Neural cell (in vitro differentiated cells): ENCODE measurements at regions not wholly inside any gene's neighbourhood (a gene's known extent, or its start where the extent isn't known, plus 50 kb on each side); places are given as distances from the start of the nearest gene placed in this dataset.

ENCODE experiments used
- H2AFZ ChIP-seq: fragments of 200-600, 300-800 bp; sonication (generic), shearing (Covaris generic); 2 replicates; pipeline ENCODE4 v1.6.0; 2014; ENCODE audit warnings: low read depth, mild to moderate bottlenecking, antibody characterized with exemption, low read length, moderate library complexity
- H3F3A ChIP-seq: fragments of 200-600 bp; shearing (Covaris generic); 2 replicates; pipeline ENCODE4 v1.6.1; 2016; ENCODE audit warnings: mild to moderate bottlenecking, moderate library complexity, mixed read lengths, antibody characterized with exemption, low read length; ENCODE audit not compliant: insufficient read depth, poor library complexity, severe bottlenecking
- H3K27ac ChIP-seq: fragments of 200-600, 300-800 bp; sonication (generic), shearing (Covaris generic); 2 replicates; pipeline ENCODE4 v1.5.1; 2014; ENCODE audit warnings: mild to moderate bottlenecking, low read length, moderate library complexity
- H3K27me3 ChIP-seq: fragments of 300-800, 200-600 bp; sonication (generic), shearing (Covaris generic); 2 replicates; pipeline ENCODE4 v1.6.0; 2014; ENCODE audit warnings: mild to moderate bottlenecking, low read depth, low read length, moderate library complexity; ENCODE audit not compliant: insufficient read depth
- H3K36me3 ChIP-seq: fragments of 300-800, 200-600 bp; sonication (generic), shearing (Covaris generic); 2 replicates; pipeline ENCODE4 v1.5.1; 2014; ENCODE audit warnings: mild to moderate bottlenecking, antibody characterized with exemption, low read length, moderate library complexity; ENCODE audit not compliant: insufficient read depth
- H3K4me2 ChIP-seq: fragments of 300-800, 200-600 bp; sonication (generic), shearing (Covaris generic); 2 replicates; pipeline ENCODE4 v1.6.0; 2014; ENCODE audit warnings: mild to moderate bottlenecking, low read length
- H3K4me3 ChIP-seq: fragments of 300-800, 200-600 bp; sonication (generic), shearing (Covaris generic); 2 replicates; pipeline ENCODE4 v1.5.1; 2014; ENCODE audit warnings: mild to moderate bottlenecking, low read length, moderate library complexity
- H3K79me2 ChIP-seq: fragments of 200-600 bp; shearing (Covaris generic); replicated peaks from 2 replicates; pipeline ENCODE4 v1.6.0; 2014; ENCODE audit warnings: mild to moderate bottlenecking, low read length, moderate library complexity; ENCODE audit not compliant: insufficient read depth
- H3K9ac ChIP-seq: fragments of 300-800, 200-600 bp; sonication (generic), shearing (Covaris generic); 2 replicates; pipeline ENCODE4 v1.6.1; 2016; ENCODE audit warnings: mild to moderate bottlenecking, low read length, mixed read lengths
- H3K9me2 ChIP-seq: fragments of 200-600 bp; shearing (Covaris generic); 2 replicates; pipeline ENCODE4 v1.6.1; 2016; ENCODE audit warnings: mild to moderate bottlenecking, low read length, mixed read lengths; ENCODE audit not compliant: insufficient read depth
- H3K9me3 ChIP-seq: fragments of 200-600, 300-800 bp; sonication (generic), shearing (Covaris generic); 2 replicates; pipeline ENCODE4 v1.6.1; 2016; ENCODE audit warnings: mild to moderate bottlenecking, mixed run types, low read length, moderate library complexity, mixed read lengths
- H4K20me1 ChIP-seq: fragments of 200-600 bp; shearing (Covaris generic); 2 replicates; pipeline ENCODE4 v1.6.1; 2016; ENCODE audit warnings: mild to moderate bottlenecking, mixed run types; ENCODE audit not compliant: insufficient read depth
- CTCF ChIP-seq: fragments of 450-650 bp; IDR thresholded peaks from 2 replicates; pipeline ENCODE4 v1.5.1; 2014; ENCODE audit warnings: antibody characterized with exemption, mild to moderate bottlenecking, moderate library complexity; ENCODE audit not compliant: poor library complexity, severe bottlenecking
- EP300 ChIP-seq: fragments of 450-650 bp; conservative IDR thresholded peaks from 2 replicates; pipeline ENCODE4 v1.6.1; 2014; ENCODE audit warnings: antibody characterized with exemption, mild to moderate bottlenecking, moderate library complexity; ENCODE audit not compliant: poor library complexity, severe bottlenecking
- EZH2 ChIP-seq: fragments of 200-600, 300-800 bp; shearing (Covaris generic), sonication (generic); IDR thresholded peaks from 2 replicates; pipeline ENCODE4 v1.6.1; 2014; ENCODE audit warnings: antibody characterized with exemption, low read length, borderline replicate concordance, mild to moderate bottlenecking; ENCODE audit not compliant: insufficient read depth, poor library complexity, severe bottlenecking
- MXI1 ChIP-seq: fragments of 450-650 bp; conservative IDR thresholded peaks from 2 replicates; pipeline ENCODE4 v1.6.1; 2014; ENCODE audit warnings: antibody characterized with exemption, mild to moderate bottlenecking; ENCODE audit not compliant: poor library complexity, severe bottlenecking
- POLR2AphosphoS5 ChIP-seq: IDR thresholded peaks from 2 replicates; pipeline ENCODE4 v1.6.1; 2012
- RAD21 ChIP-seq: fragments of 450-650 bp; conservative IDR thresholded peaks from 2 replicates; pipeline ENCODE4 v1.6.1; 2014; ENCODE audit warnings: antibody characterized with exemption, mild to moderate bottlenecking, moderate library complexity
- REST ChIP-seq: IDR thresholded peaks from 2 replicates; pipeline ENCODE4 v1.6.1; 2012; ENCODE audit warnings: borderline replicate concordance
- SMC3 ChIP-seq: fragments of 450-650 bp; conservative IDR thresholded peaks from 2 replicates; pipeline ENCODE4 v1.6.1; 2014; ENCODE audit warnings: antibody characterized with exemption, mild to moderate bottlenecking, moderate library complexity; ENCODE audit not compliant: poor library complexity
- TAF1 ChIP-seq: IDR thresholded peaks from 2 replicates; pipeline ENCODE4 v1.6.1; 2012; ENCODE audit warnings: low read depth

GRCh38 chr9:100785946-100786345 is 208.1 kb downstream of the CAVIN4 start:
- no peak overlapping the region for H3K9ac ChIP-seq
- H3K36me3 ChIP-seq, result no peaks in the 10 kb centered on the region
- H3F3A ChIP-seq, result no peaks in the 10 kb centered on the region
- no peaks in the 10 kb centered on the region for H4K20me1 ChIP-seq
- no peak overlapping the region for H2AFZ ChIP-seq
- no peaks in the 10 kb centered on the region for H3K9me2 ChIP-seq
- no peak overlapping the region for H3K27ac ChIP-seq
- TF ChIP-seq REST (no peak), EZH2 (no peak), MXI1 (no peak), SMC3 (no peak), POLR2AphosphoS5 (no peak), EP300 (no peak), TAF1 (no peak), CTCF (no peak), RAD21 (no peak)
- H3K4me2 ChIP-seq, result no peak overlapping the region
- H3K4me3 ChIP-seq, result no peak overlapping the region
- no peaks in the 10 kb centered on the region for H3K27me3 ChIP-seq
- no peaks in the 10 kb centered on the region for H3K79me2 ChIP-seq
- H3K9me3 ChIP-seq, result no peaks in the 10 kb centered on the region

- no peaks in the 10 kb centered on the region for H3K27me3 ChIP-seq
- no peaks in the 10 kb centered on the region for H3K36me3 ChIP-seq
- H4K20me1 ChIP-seq, result no peaks in the 10 kb centered on the region
- no peaks in the 10 kb centered on the region for H3F3A ChIP-seq
- TF ChIP-seq REST (no peak), EZH2 (no peak), EP300 (no peak), MXI1 (no peak), SMC3 (no peak), CTCF (no peak), POLR2AphosphoS5 (no peak), TAF1 (no peak), RAD21 (no peak)
- no peak overlapping the region for H3K27ac ChIP-seq
- H2AFZ ChIP-seq, result no peak overlapping the region
- H3K4me3 ChIP-seq, result no peak overlapping the region
- H3K9me3 ChIP-seq, result no peaks in the 10 kb centered on the region
- no peak overlapping the region for H3K4me2 ChIP-seq
- no peaks in the 10 kb centered on the region for H3K79me2 ChIP-seq
- no peak overlapping the region for H3K9ac ChIP-seq
- no peaks in the 10 kb centered on the region for H3K9me2 ChIP-seq
These were observed 216.9 kb downstream of the CAVIN4 start for GRCh38 chr9:100794738-100795269.
